ENCODE measurements at regions not wholly inside any gene's neighbourhood (a gene's known extent, or its start where the extent isn't known, plus 50 kb on each side); places are given as distances from the start of the nearest gene placed in this dataset.

GRCh38 chr12:76193961-76194360 is 109.5 kb upstream of the NAP1L1 start:
- Histone ChIP-seq H3K9me3 (no peaks in the 10 kb centered on the region), H3K27me3 (no peaks in the 10 kb centered on the region), H3K4me1 (no peaks in the 10 kb centered on the region), H3K27ac (no peak overlapping the region), H3K4me3 (no peak overlapping the region), H3K36me3 (no peaks in the 10 kb centered on the region)
- intact Hi-C loops (cut with DNase I; ENCODE audit: low total_unique reads), result no loop called here
- no peak for DNase-seq
- TF ChIP-seq POLR2A (IDR thresholded peaks at IDR 0.05), result no peak
- TF ChIP-seq CTCF (IDR thresholded peaks at IDR 0.05), result no peak

- intact Hi-C loops (cut with DNase I; ENCODE audit: low total_unique reads), result no loop called here
- TF ChIP-seq POLR2A (IDR thresholded peaks at IDR 0.05), result no peak
- Histone ChIP-seq H3K4me1 (no peaks in the 10 kb centered on the region), H3K9me3 (no peaks in the 10 kb centered on the region), H3K4me3 (no peak overlapping the region), H3K27ac (no peak overlapping the region), H3K36me3 (no peaks in the 10 kb centered on the region), H3K27me3 (no peaks in the 10 kb centered on the region)
- no peak for DNase-seq
Observed at GRCh38 chr12:76192416-76192815, 107.9 kb upstream of the NAP1L1 start.

- intact Hi-C loops (cut with DNase I; ENCODE audit: low total_unique reads), result no loop called here
- Histone ChIP-seq H3K27me3 (no peaks in the 10 kb centered on the region), H3K27ac (no peak overlapping the region), H3K4me1 (no peaks in the 10 kb centered on the region), H3K4me3 (no peak overlapping the region), H3K9me3 (no peaks in the 10 kb centered on the region), H3K36me3 (no peaks in the 10 kb centered on the region)
- TF ChIP-seq CTCF (IDR thresholded peaks at IDR 0.05) (no peak), POLR2A (IDR thresholded peaks at IDR 0.05) (no peak)
- no peak for DNase-seq
Observed at GRCh38 chr12:76190299-76190698, 105.8 kb upstream of the NAP1L1 start.

- Histone ChIP-seq H3K36me3 (no peaks in the 10 kb centered on the region), H3K4me3 (no peak overlapping the region), H3K27ac (no peak overlapping the region), H3K4me1 (no peaks in the 10 kb centered on the region), H3K27me3 (no peaks in the 10 kb centered on the region), H3K9me3 (no peaks in the 10 kb centered on the region)
- TF ChIP-seq CTCF (IDR thresholded peaks at IDR 0.05) (no peak), POLR2A (IDR thresholded peaks at IDR 0.05) (no peak)
- intact Hi-C loops (cut with DNase I; ENCODE audit: low total_unique reads), result no loop called here
- DNase-seq, result no peak
Observed at GRCh38 chr12:76189851-76190250, 105.4 kb upstream of the NAP1L1 start.

- H3K4me1 ChIP-seq, result no peaks in the 10 kb centered on the region
- no peak for DNase-seq
- TF ChIP-seq CTCF (IDR thresholded peaks at IDR 0.05), result no peak
- TF ChIP-seq POLR2A (IDR thresholded peaks at IDR 0.05), result no peak
- H3K4me3 ChIP-seq, result no peak overlapping the region
- H3K27ac ChIP-seq, result no peak overlapping the region
- no peaks in the 10 kb centered on the region for H3K27me3 ChIP-seq
- H3K36me3 ChIP-seq, result no peaks in the 10 kb centered on the region
- intact Hi-C loops (cut with DNase I; ENCODE audit: low total_unique reads), result no loop called here
- no peaks in the 10 kb centered on the region for H3K9me3 ChIP-seq
Observed at GRCh38 chr12:76187177-76187576, 102.7 kb upstream of the NAP1L1 start.

Measured in uterus (tissue), 3 donors.